HCT116 (cell line): ENCODE measurements at regions not wholly inside any gene's neighbourhood (a gene's known extent, or its start where the extent isn't known, plus 50 kb on each side); places are given as distances from the start of the nearest gene placed in this dataset.

ENCODE experiments used
- ATAC-seq: fragments of 200-7000 bp; cut with Tn5 transposase; 2 replicates; pipeline ENCODE4 v1.9.1; 2020; ENCODE audit warnings: mild to moderate bottlenecking, moderate library complexity
- BruUV-seq: library from RNA; stranded (reverse); fragments of 400-500 nt; replicated peaks from 2 replicates; lab custom pipeline; 2021; lab: Mats Ljungman, UMichigan
- CTCF ChIA-PET: fragments of 300-600 bp; sonication (Branson Sonifier 250); formaldehyde crosslinking; loops from one replicate; lab custom pipeline; 2021; ENCODE audit warnings: antibody characterized with exemption; lab: Charles Lee
- POLR2A ChIA-PET: fragments of 300-600, 350-600 bp; sonication (Branson Sonifier 250); formaldehyde crosslinking; loops from one replicate; lab custom pipeline; 2021; ENCODE audit warnings: antibody characterized with exemption; lab: Charles Lee
- RAD21 ChIA-PET, 2 experiments: fragments of 300-600 bp; sonication (Branson Sonifier 250); formaldehyde crosslinking; loops; one replicate each; lab custom pipeline; 2023; ENCODE audit warnings: low total read pairs in 2 of 2; ENCODE audit not compliant: uncharacterized antibody in 2 of 2, unreplicated experiment in 2 of 2, low non-redundant PET in 1 of 2; lab: Charles Lee
- DNase-seq: peaks from one replicate; pipeline ENCODE4 v3.0.0-alpha.2; 2010; ENCODE audit warnings: low read depth, low spot score
- H2AFZ ChIP-seq: fragments of 200-600 bp; shearing (Covaris generic), sonication (generic); 2 replicates; pipeline ENCODE4 v1.6.1; 2017; ENCODE audit warnings: low read depth, mixed run types, mixed read lengths, antibody characterized with exemption, low read length; ENCODE audit not compliant: poor library complexity, severe bottlenecking
- H3K27ac ChIP-seq: 2 replicates; pipeline ENCODE4 v1.5.1; 2012; ENCODE audit warnings: low read depth, low read length
- H3K27me3 ChIP-seq: fragments of 200-600 bp; sonication (generic); 2 replicates; pipeline ENCODE4 v1.6.1; 2016; ENCODE audit warnings: mixed run types, low read length, mixed read lengths; ENCODE audit not compliant: insufficient read depth
- H3K36me3 ChIP-seq, 2 experiments: fragments of 200-500 bp in 1 of 2; fragments of 200-600 bp in 1 of 2; sonication (Bioruptor generic) in 1 of 2; sonication (generic) in 1 of 2; 2 replicates each; pipeline versions ENCODE4 v1.5.1 to v1.6.1; 2014 to 2016; ENCODE audit warnings: low read length in 2 of 2, inconsistent platforms in 1 of 2, mixed read lengths in 1 of 2, mixed run types in 1 of 2; ENCODE audit not compliant: insufficient read depth in 2 of 2, control insufficient read depth in 1 of 2
- H3K4me1 ChIP-seq, 2 experiments: fragments of 200-600 bp in 1 of 2; sonication (generic) in 1 of 2; 2 replicates each; pipeline versions ENCODE4 v1.5.1 to v1.6.1; 2012 to 2017; ENCODE audit warnings: low read length in 2 of 2, inconsistent platforms in 1 of 2, mild to moderate bottlenecking in 1 of 2, mixed read lengths in 1 of 2, mixed run types in 1 of 2, moderate library complexity in 1 of 2; ENCODE audit not compliant: insufficient read depth in 2 of 2, control insufficient read depth in 1 of 2
- H3K4me2 ChIP-seq: fragments of 200-600 bp; sonication (generic); 2 replicates; pipeline ENCODE4 v1.6.1; 2017; ENCODE audit warnings: mixed run types, low read length, mixed read lengths
- H3K4me3 ChIP-seq, 2 experiments: fragments of 200-600 bp in 1 of 2; sonication (generic) in 1 of 2; replicated peaks in 1 of 2; 2 replicates each; pipeline ENCODE4 v1.5.1; 2011 to 2016; ENCODE audit warnings: low read length in 2 of 2, control low read depth in 1 of 2, low read depth in 1 of 2, mild to moderate bottlenecking in 1 of 2, mixed read lengths in 1 of 2, mixed run types in 1 of 2
- H3K79me2 ChIP-seq: fragments of 200-600 bp; sonication (generic); 2 replicates; pipeline ENCODE4 v1.6.1; 2017; ENCODE audit warnings: mild to moderate bottlenecking, mixed run types, low read length, moderate library complexity, mixed read lengths; ENCODE audit not compliant: insufficient read depth
- H3K9ac ChIP-seq: fragments of 200-600 bp; sonication (generic); 2 replicates; pipeline ENCODE4 v1.6.1; 2016; ENCODE audit warnings: low read length, mixed read lengths
- H3K9me2 ChIP-seq: fragments of 200-600 bp; sonication (generic), shearing (Covaris generic); 2 replicates; pipeline ENCODE4 v1.6.1; 2017; ENCODE audit warnings: mixed run types, mild to moderate bottlenecking, moderate library complexity; ENCODE audit not compliant: insufficient read depth
- H3K9me3 ChIP-seq, 2 experiments: fragments of 200-500 bp in 1 of 2; fragments of 200-600 bp in 1 of 2; sonication (Bioruptor generic) in 1 of 2; sonication (generic) in 1 of 2; 2 replicates each; pipeline ENCODE4 v1.6.1; 2014 to 2017; ENCODE audit warnings: low read length in 2 of 2, mixed read lengths in 2 of 2, inconsistent platforms in 1 of 2, low read depth in 1 of 2, mild to moderate bottlenecking in 1 of 2, mixed run types in 1 of 2, moderate library complexity in 1 of 2; ENCODE audit not compliant: control insufficient read depth in 1 of 2, insufficient read depth in 1 of 2
- H4K20me1 ChIP-seq: fragments of 200-600 bp; sonication (generic), shearing (Covaris generic); 2 replicates; pipeline ENCODE4 v1.6.1; 2017; ENCODE audit warnings: mixed run types, mild to moderate bottlenecking, moderate library complexity; ENCODE audit not compliant: insufficient read depth
- EGR1 ChIP-seq: IDR thresholded peaks from 2 replicates; pipeline ENCODE4 v1.6.1; 2012; ENCODE audit warnings: low read depth
- EZH2 ChIP-seq: fragments of 200-600 bp; sonication (generic); IDR thresholded peaks from 2 replicates; pipeline ENCODE4 v1.6.1; 2017; ENCODE audit warnings: antibody characterized with exemption, mixed run types
- EZH2phosphoT487 ChIP-seq: fragments of 200-600 bp; IDR thresholded peaks from 2 replicates; pipeline ENCODE4 v1.6.1; 2018; ENCODE audit warnings: antibody characterized with exemption, borderline replicate concordance
- FOSL1 ChIP-seq: IDR thresholded peaks from 2 replicates; pipeline ENCODE4 v1.6.1; 2012; ENCODE audit warnings: low read depth
- POLR2AphosphoS5 ChIP-seq: IDR thresholded peaks from 2 replicates; pipeline ENCODE4 v1.6.1; 2011; ENCODE audit warnings: mild to moderate bottlenecking, low read depth, low read length, moderate library complexity
- SIN3A ChIP-seq: IDR thresholded peaks from 2 replicates; pipeline ENCODE4 v1.6.1; 2012; ENCODE audit warnings: low read depth
- YY1 ChIP-seq: IDR thresholded peaks from 2 replicates; pipeline ENCODE4 v1.6.1; 2011; ENCODE audit warnings: low read length, low read depth, moderate library complexity, mild to moderate bottlenecking; ENCODE audit not compliant: insufficient replicate concordance; ENCODE audit errors: extremely low read depth
- intact Hi-C: fragments of 100-400 bp; cut with micrococcal nuclease; formaldehyde crosslinking; loops from 2 replicates; pipeline ENCODE4 v1.10.0; 2022
- TF ChIP-seq, protein P1 (sequence below): IDR thresholded peaks from 2 replicates; pipeline ENCODE4 v1.6.1; 2012; ENCODE audit warnings: low read depth

DNA sequence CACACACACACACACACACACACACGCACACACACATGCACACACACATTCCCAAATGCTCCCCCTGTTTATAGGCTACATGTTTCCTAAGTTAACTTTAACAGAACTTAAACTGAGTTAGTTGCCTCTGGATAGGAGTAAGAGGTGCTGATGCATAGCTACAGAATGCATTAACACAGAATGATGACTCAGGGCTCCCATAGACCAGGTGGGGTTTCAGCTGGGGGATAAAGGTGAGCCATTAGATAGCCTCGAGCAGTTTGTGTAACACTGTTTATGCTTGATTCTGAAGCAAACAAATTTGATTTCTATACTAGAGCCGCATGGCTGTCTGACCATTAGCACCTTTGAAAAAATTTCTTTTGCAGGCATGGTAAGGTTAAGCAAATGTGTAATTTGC, 741.0 kb downstream of the PLCL1 start:
- no peak overlapping the region for H2AFZ ChIP-seq
- ATAC-seq (no peak), DNase-seq (no peak)
- POLR2A ChIA-PET, result no interaction called here
- no peak overlapping the region for H3K27ac ChIP-seq
- H3K27me3 ChIP-seq, result peaks cover 7% of the 10 kb centered on the region; the same call in 1 of the 2 replicates
- RAD21 ChIA-PET, result no interaction called here
- H3K4me3 ChIP-seq, result no peak overlapping the region
- no peak overlapping the region for H3K9ac ChIP-seq
- no peak overlapping the region for H3K4me2 ChIP-seq
- BruUV-seq, result no TSS peak
- H3K9me3 ChIP-seq, result no peaks in the 10 kb centered on the region
- TF ChIP-seq FOSL1, result no peak
- no peak for TF ChIP-seq EZH2
- no peak for TF ChIP-seq EZH2phosphoT487
- TF ChIP-seq SIN3A, result no peak
- no peak for TF ChIP-seq YY1
- TF ChIP-seq, protein P1, sequence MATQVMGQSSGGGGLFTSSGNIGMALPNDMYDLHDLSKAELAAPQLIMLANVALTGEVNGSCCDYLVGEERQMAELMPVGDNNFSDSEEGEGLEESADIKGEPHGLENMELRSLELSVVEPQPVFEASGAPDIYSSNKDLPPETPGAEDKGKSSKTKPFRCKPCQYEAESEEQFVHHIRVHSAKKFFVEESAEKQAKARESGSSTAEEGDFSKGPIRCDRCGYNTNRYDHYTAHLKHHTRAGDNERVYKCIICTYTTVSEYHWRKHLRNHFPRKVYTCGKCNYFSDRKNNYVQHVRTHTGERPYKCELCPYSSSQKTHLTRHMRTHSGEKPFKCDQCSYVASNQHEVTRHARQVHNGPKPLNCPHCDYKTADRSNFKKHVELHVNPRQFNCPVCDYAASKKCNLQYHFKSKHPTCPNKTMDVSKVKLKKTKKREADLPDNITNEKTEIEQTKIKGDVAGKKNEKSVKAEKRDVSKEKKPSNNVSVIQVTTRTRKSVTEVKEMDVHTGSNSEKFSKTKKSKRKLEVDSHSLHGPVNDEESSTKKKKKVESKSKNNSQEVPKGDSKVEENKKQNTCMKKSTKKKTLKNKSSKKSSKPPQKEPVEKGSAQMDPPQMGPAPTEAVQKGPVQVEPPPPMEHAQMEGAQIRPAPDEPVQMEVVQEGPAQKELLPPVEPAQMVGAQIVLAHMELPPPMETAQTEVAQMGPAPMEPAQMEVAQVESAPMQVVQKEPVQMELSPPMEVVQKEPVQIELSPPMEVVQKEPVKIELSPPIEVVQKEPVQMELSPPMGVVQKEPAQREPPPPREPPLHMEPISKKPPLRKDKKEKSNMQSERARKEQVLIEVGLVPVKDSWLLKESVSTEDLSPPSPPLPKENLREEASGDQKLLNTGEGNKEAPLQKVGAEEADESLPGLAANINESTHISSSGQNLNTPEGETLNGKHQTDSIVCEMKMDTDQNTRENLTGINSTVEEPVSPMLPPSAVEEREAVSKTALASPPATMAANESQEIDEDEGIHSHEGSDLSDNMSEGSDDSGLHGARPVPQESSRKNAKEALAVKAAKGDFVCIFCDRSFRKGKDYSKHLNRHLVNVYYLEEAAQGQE, result no peak
- no peak for TF ChIP-seq EGR1
- TF ChIP-seq POLR2AphosphoS5, result no peak
- H4K20me1 ChIP-seq, result no peaks in the 10 kb centered on the region
- H3K4me1 ChIP-seq, result no peaks in the 10 kb centered on the region
- H3K9me2 ChIP-seq, result no peaks in the 10 kb centered on the region
- no peaks in the 10 kb centered on the region for H3K79me2 ChIP-seq
- CTCF ChIA-PET, result no interaction called here
- intact Hi-C loops, result no loop called here
- H3K36me3 ChIP-seq, result no peaks in the 10 kb centered on the region
